GM23338 (cell line): ENCODE measurements at regions not wholly inside any gene's neighbourhood (a gene's known extent, or its start where the extent isn't known, plus 50 kb on each side); places are given as distances from the start of the nearest gene placed in this dataset.

Experiments
- ATAC-seq: fragments of 200-7000 bp; cut with Tn5 transposase; 3 replicates; pipeline ENCODE4 v1.9.1; 2020
- DNase-seq: peaks from one replicate; pipeline ENCODE4 v3.0.0-alpha.2; 2015; ENCODE audit warnings: low spot score
- H2AFZ ChIP-seq: fragments of 200-600 bp; sonication (generic); 2 replicates; pipeline ENCODE4 v1.8.0; 2016; ENCODE audit warnings: antibody characterized with exemption, mild to moderate bottlenecking, moderate library complexity
- H3F3A ChIP-seq: fragments of 200-600 bp; sonication (generic); replicated peaks from 2 replicates; pipeline ENCODE4 v1.8.0; 2017; ENCODE audit warnings: antibody characterized with exemption, mixed run types, low read depth
- H3K27ac ChIP-seq: fragments of 200-600 bp; sonication (generic); 2 replicates; pipeline ENCODE4 v1.6.1; 2016; ENCODE audit warnings: low read depth
- H3K27me3 ChIP-seq: fragments of 200-600 bp; sonication (generic); 2 replicates; pipeline ENCODE4 v1.8.0; 2016; ENCODE audit warnings: mild to moderate bottlenecking, mixed run types, moderate library complexity; ENCODE audit not compliant: insufficient read depth
- H3K36me3 ChIP-seq: fragments of 200-600 bp; sonication (generic); 2 replicates; pipeline ENCODE4 v1.8.0; 2016; ENCODE audit warnings: mild to moderate bottlenecking; ENCODE audit not compliant: insufficient read depth
- H3K4me1 ChIP-seq: fragments of 200-600 bp; sonication (generic); 2 replicates; pipeline ENCODE4 v1.8.0; 2016; ENCODE audit warnings: mild to moderate bottlenecking, moderate library complexity; ENCODE audit not compliant: insufficient read depth
- H3K4me2 ChIP-seq: fragments of 200-600 bp; sonication (generic); 2 replicates; pipeline ENCODE4 v1.7.1; 2017; ENCODE audit warnings: mixed run types
- H3K4me3 ChIP-seq: fragments of 200-600 bp; sonication (generic); 2 replicates; pipeline ENCODE4 v1.6.1; 2016; ENCODE audit warnings: mixed run types
- H3K79me2 ChIP-seq: fragments of 200-600 bp; sonication (generic); replicated peaks from 2 replicates; pipeline ENCODE4 v1.8.0; 2017; ENCODE audit warnings: mild to moderate bottlenecking; ENCODE audit not compliant: insufficient read depth
- H3K9me2 ChIP-seq: fragments of 200-600 bp; sonication (generic); 2 replicates; pipeline ENCODE4 v1.8.0; 2017; ENCODE audit not compliant: insufficient read depth
- H4K20me1 ChIP-seq: fragments of 200-600 bp; sonication (generic); replicated peaks from 2 replicates; pipeline ENCODE4 v1.8.0; 2017; ENCODE audit warnings: mild to moderate bottlenecking; ENCODE audit not compliant: insufficient read depth
- H3K27ac Mint-ChIP-seq: 2 replicates; pipeline ENCODE4 v1.8.0; 2020; ENCODE audit warnings: inconsistent platforms, mild to moderate bottlenecking, moderate library complexity, mixed read lengths
- H3K27me3 Mint-ChIP-seq: 3 replicates; pipeline ENCODE4 v1.8.0; 2022; ENCODE audit warnings: low read depth, mild to moderate bottlenecking, moderate library complexity, mixed read lengths, inconsistent platforms; ENCODE audit not compliant: insufficient read depth, poor library complexity
- H3K36me3 Mint-ChIP-seq: 3 replicates; pipeline ENCODE4 v1.8.0; 2021; ENCODE audit warnings: low read depth, mild to moderate bottlenecking, inconsistent platforms, moderate library complexity, mixed read lengths
- H3K4me1 Mint-ChIP-seq: 3 replicates; pipeline ENCODE4 v1.8.0; 2020; ENCODE audit warnings: mild to moderate bottlenecking, inconsistent platforms, mixed read lengths
- H3K4me3 Mint-ChIP-seq: 3 replicates; pipeline ENCODE4 v1.8.0; 2021; ENCODE audit warnings: moderate library complexity, mild to moderate bottlenecking, inconsistent platforms, mixed read lengths
- H3K9me3 Mint-ChIP-seq: 3 replicates; pipeline ENCODE4 v1.8.0; 2020; ENCODE audit warnings: moderate library complexity, mild to moderate bottlenecking, inconsistent platforms, mixed read lengths
- NANOG ChIP-seq: IDR thresholded peaks from 2 replicates; pipeline ENCODE4 v1.6.1; 2016; ENCODE audit warnings: antibody characterized with exemption, borderline replicate concordance
- POLR2AphosphoS5 ChIP-seq: IDR thresholded peaks from 2 replicates; pipeline ENCODE4 v1.6.1; 2016; ENCODE audit warnings: antibody characterized with exemption, low read depth
- ZNF331 ChIP-seq: fragments of 250-450 bp; sonication (Bioruptor Pico); IDR thresholded peaks from 2 replicates; pipeline ENCODE4 v1.5.0; 2020; ENCODE audit warnings: low read depth, mild to moderate bottlenecking, moderate library complexity
- TF ChIP-seq, protein P1 (sequence below): fragments of 250-450 bp; sonication (Bioruptor Pico); IDR thresholded peaks from 2 replicates; pipeline ENCODE4 v1.5.0; 2020; ENCODE audit warnings: mild to moderate bottlenecking, moderate library complexity
- TF ChIP-seq, protein P2 (sequence below), 2 experiments: fragments of 200-600 bp in 1 of 2; sonication (generic) in 1 of 2; conservative IDR thresholded peaks; 2 replicates each; pipeline versions ENCODE4 v1.5.1 to v1.6.1; 2016 to 2017; ENCODE audit warnings: antibody characterized with exemption in 2 of 2, low read depth in 2 of 2, mild to moderate bottlenecking in 2 of 2, moderate library complexity in 1 of 2

DNA sequence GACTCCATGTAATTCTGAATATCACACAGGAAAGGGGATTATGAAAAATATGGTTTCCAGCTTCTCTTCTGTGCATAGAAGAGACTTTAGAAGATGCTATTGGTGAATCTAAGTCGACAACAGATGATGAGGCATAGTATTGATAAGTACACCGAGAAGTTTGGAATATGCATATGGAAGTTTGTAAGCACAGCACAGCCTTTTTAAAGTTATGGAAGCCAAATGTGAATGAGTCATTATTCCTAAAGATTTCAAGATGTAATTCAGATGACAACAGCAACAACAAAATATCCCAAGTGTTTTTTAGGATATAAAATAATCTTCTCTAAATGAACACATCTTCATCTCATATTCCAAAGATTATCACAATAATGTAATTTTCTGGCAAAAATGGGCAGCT lies 1723.3 kb downstream of the EFNA5 start (continued):
- TF ChIP-seq, protein P1, sequence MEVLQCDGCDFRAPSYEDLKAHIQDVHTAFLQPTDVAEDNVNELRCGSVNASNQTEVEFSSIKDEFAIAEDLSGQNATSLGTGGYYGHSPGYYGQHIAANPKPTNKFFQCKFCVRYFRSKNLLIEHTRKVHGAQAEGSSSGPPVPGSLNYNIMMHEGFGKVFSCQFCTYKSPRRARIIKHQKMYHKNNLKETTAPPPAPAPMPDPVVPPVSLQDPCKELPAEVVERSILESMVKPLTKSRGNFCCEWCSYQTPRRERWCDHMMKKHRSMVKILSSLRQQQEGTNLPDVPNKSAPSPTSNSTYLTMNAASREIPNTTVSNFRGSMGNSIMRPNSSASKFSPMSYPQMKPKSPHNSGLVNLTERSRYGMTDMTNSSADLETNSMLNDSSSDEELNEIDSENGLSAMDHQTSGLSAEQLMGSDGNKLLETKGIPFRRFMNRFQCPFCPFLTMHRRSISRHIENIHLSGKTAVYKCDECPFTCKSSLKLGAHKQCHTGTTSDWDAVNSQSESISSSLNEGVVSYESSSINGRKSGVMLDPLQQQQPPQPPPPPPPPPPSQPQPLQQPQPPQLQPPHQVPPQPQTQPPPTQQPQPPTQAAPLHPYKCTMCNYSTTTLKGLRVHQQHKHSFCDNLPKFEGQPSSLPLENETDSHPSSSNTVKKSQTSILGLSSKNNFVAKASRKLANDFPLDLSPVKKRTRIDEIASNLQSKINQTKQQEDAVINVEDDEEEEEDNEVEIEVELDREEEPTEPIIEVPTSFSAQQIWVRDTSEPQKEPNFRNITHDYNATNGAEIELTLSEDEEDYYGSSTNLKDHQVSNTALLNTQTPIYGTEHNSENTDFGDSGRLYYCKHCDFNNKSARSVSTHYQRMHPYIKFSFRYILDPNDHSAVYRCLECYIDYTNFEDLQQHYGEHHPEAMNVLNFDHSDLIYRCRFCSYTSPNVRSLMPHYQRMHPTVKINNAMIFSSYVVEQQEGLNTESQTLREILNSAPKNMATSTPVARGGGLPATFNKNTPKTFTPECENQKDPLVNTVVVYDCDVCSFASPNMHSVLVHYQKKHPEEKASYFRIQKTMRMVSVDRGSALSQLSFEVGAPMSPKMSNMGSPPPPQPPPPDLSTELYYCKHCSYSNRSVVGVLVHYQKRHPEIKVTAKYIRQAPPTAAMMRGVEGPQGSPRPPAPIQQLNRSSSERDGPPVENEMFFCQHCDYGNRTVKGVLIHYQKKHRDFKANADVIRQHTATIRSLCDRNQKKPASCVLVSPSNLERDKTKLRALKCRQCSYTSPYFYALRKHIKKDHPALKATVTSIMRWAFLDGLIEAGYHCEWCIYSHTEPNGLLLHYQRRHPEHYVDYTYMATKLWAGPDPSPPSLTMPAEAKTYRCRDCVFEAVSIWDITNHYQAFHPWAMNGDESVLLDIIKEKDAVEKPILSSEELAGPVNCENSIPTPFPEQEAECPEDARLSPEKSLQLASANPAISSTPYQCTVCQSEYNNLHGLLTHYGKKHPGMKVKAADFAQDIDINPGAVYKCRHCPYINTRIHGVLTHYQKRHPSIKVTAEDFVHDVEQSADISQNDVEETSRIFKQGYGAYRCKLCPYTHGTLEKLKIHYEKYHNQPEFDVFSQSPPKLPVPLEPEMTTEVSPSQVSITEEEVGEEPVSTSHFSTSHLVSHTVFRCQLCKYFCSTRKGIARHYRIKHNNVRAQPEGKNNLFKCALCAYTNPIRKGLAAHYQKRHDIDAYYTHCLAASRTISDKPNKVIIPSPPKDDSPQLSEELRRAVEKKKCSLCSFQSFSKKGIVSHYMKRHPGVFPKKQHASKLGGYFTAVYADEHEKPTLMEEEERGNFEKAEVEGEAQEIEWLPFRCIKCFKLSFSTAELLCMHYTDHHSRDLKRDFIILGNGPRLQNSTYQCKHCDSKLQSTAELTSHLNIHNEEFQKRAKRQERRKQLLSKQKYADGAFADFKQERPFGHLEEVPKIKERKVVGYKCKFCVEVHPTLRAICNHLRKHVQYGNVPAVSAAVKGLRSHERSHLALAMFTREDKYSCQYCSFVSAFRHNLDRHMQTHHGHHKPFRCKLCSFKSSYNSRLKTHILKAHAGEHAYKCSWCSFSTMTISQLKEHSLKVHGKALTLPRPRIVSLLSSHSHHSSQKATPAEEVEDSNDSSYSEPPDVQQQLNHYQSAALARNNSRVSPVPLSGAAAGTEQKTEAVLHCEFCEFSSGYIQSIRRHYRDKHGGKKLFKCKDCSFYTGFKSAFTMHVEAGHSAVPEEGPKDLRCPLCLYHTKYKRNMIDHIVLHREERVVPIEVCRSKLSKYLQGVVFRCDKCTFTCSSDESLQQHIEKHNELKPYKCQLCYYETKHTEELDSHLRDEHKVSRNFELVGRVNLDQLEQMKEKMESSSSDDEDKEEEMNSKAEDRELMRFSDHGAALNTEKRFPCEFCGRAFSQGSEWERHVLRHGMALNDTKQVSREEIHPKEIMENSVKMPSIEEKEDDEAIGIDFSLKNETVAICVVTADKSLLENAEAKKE: no peak
- TF ChIP-seq, protein P2, sequence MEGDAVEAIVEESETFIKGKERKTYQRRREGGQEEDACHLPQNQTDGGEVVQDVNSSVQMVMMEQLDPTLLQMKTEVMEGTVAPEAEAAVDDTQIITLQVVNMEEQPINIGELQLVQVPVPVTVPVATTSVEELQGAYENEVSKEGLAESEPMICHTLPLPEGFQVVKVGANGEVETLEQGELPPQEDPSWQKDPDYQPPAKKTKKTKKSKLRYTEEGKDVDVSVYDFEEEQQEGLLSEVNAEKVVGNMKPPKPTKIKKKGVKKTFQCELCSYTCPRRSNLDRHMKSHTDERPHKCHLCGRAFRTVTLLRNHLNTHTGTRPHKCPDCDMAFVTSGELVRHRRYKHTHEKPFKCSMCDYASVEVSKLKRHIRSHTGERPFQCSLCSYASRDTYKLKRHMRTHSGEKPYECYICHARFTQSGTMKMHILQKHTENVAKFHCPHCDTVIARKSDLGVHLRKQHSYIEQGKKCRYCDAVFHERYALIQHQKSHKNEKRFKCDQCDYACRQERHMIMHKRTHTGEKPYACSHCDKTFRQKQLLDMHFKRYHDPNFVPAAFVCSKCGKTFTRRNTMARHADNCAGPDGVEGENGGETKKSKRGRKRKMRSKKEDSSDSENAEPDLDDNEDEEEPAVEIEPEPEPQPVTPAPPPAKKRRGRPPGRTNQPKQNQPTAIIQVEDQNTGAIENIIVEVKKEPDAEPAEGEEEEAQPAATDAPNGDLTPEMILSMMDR (conservative IDR thresholded peaks at IDR 0.05; ENCODE audit: low read depth in 2 of 2): no peak
- TF ChIP-seq NANOG (no peak), POLR2AphosphoS5 (no peak), ZNF331 (CRISPR knock-in tag) (no peak)

DNA sequence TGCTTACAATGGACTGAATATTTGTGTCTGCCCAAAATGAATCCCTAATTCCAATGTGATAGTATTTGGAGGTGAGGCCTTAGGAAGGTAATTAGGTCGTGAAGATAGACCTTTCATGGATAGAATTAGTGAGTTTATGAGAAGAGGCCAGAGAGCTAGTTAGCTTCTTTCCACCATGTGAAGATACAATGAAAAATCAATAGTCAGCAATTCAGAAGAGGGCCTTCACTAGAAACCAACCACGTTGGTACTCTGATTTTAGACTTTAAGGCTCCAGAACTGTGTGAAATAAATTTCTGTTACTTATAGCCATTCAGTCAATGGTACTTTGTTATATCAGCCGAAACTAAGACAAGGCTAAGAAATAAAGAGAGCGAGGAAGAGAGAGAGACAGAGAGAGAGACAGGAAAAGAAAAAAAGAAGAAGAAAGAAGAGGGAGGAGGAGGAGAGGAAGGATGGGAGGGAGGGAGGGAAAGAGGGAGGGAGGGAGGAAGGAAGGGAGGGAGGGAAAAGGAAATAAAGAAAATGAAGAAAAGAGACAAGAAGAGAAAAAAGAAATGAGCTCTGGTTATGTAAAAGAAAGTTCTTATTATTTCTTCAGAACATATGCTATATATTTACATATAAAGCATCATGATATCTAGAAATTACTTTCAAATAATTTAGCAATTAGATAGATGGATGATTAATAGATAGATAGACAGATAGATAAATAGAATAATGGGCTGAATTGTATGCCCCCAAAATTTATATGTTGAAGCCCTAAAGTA lies 1725.3 kb downstream of the EFNA5 start:
- DNase-seq: no peak
- no peak overlapping the region for H3K27ac ChIP-seq
- H3K79me2 ChIP-seq: no peaks in the 10 kb centered on the region
- no peak overlapping the region for H3K4me3 ChIP-seq
- Mint-ChIP-seq H3K9me3 (no peaks in the 10 kb centered on the region), H3K36me3 (no peaks in the 10 kb centered on the region), H3K27ac (no peak overlapping the region), H3K4me3 (no peak overlapping the region), H3K27me3 (no peaks in the 10 kb centered on the region), H3K4me1 (peaks cover 6% of the 10 kb centered on the region; the same call in 2 of the 3 replicates)
- no peaks in the 10 kb centered on the region for H4K20me1 ChIP-seq
- no peaks in the 10 kb centered on the region for H3K27me3 ChIP-seq
- no peak overlapping the region for H3K4me2 ChIP-seq
- no peak overlapping the region for H2AFZ ChIP-seq
- H3K9me2 ChIP-seq: no peaks in the 10 kb centered on the region
- H3K36me3 ChIP-seq: no peaks in the 10 kb centered on the region
- no peak for ATAC-seq
- H3F3A ChIP-seq: no peaks in the 10 kb centered on the region
- peaks cover 7% of the 10 kb centered on the region for H3K4me1 ChIP-seq
- no peak for TF ChIP-seq POLR2AphosphoS5
- TF ChIP-seq, protein P1: no peak
